ENCODE measurements at regions not wholly inside any gene's neighbourhood (a gene's known extent, or its start where the extent isn't known, plus 50 kb on each side); places are given as distances from the start of the nearest gene placed in this dataset.

- no peak for TF ChIP-seq CTCF (conservative IDR thresholded peaks at IDR 0.05)
- H3K36me3 Mint-ChIP-seq (ENCODE audit: low read depth), result peaks cover 3% of the 10 kb centered on the region
- peaks cover 10% of the 10 kb centered on the region for H3K4me1 Mint-ChIP-seq
- no peak overlapping the region for H3K27ac Mint-ChIP-seq (ENCODE audit: unreplicated experiment)
- DNase-seq (ENCODE audit: low read depth, low spot score), result no peak
- no peaks in the 10 kb centered on the region for H3K27me3 Mint-ChIP-seq (ENCODE audit: low read depth)
- H3K9me3 Mint-ChIP-seq, result no peaks in the 10 kb centered on the region
- H3K4me3 Mint-ChIP-seq, result no peak overlapping the region
Observed at GRCh38 chr2:134148172-134148571, 105.7 kb upstream of the MGAT5 start.

- Mint-ChIP-seq H3K4me1 (peaks cover 10% of the 10 kb centered on the region), H3K27me3 (ENCODE audit: low read depth) (no peaks in the 10 kb centered on the region), H3K9me3 (no peaks in the 10 kb centered on the region), H3K4me3 (no peak overlapping the region), H3K36me3 (ENCODE audit: low read depth) (peaks cover 3% of the 10 kb centered on the region), H3K27ac (ENCODE audit: unreplicated experiment) (no peak overlapping the region)
- no peak for TF ChIP-seq CTCF (conservative IDR thresholded peaks at IDR 0.05)
- no peak for DNase-seq (ENCODE audit: low read depth, low spot score)
Observed at GRCh38 chr2:134148843-134149472, 104.9 kb upstream of the MGAT5 start.

GRCh38 chr2:134149904-134150303 is 104.0 kb upstream of the MGAT5 start:
- no peaks in the 10 kb centered on the region for H3K27me3 Mint-ChIP-seq (ENCODE audit: low read depth)
- no peak for DNase-seq (ENCODE audit: low read depth, low spot score)
- H3K9me3 Mint-ChIP-seq, result no peaks in the 10 kb centered on the region
- TF ChIP-seq CTCF (conservative IDR thresholded peaks at IDR 0.05), result no peak
- H3K4me1 Mint-ChIP-seq, result peaks cover 10% of the 10 kb centered on the region
- peaks cover 3% of the 10 kb centered on the region for H3K36me3 Mint-ChIP-seq (ENCODE audit: low read depth)
- H3K4me3 Mint-ChIP-seq, result no peak overlapping the region
- H3K27ac Mint-ChIP-seq (ENCODE audit: unreplicated experiment), result no peak overlapping the region

- Mint-ChIP-seq H3K27ac (ENCODE audit: unreplicated experiment) (no peak overlapping the region), H3K4me3 (no peak overlapping the region), H3K36me3 (ENCODE audit: low read depth) (peaks cover 3% of the 10 kb centered on the region), H3K4me1 (peaks cover 7% of the 10 kb centered on the region), H3K27me3 (ENCODE audit: low read depth) (no peaks in the 10 kb centered on the region), H3K9me3 (no peaks in the 10 kb centered on the region)
- TF ChIP-seq CTCF (conservative IDR thresholded peaks at IDR 0.05), result no peak
- no peak for DNase-seq (ENCODE audit: low read depth, low spot score)
Observed at GRCh38 chr2:134150760-134151159, 103.1 kb upstream of the MGAT5 start.

GRCh38 chr2:134152045-134153010 is 101.5 kb upstream of the MGAT5 start:
- Mint-ChIP-seq H3K27ac (ENCODE audit: unreplicated experiment) (no peak overlapping the region), H3K4me3 (no peak overlapping the region), H3K36me3 (ENCODE audit: low read depth) (peaks cover 3% of the 10 kb centered on the region), H3K27me3 (ENCODE audit: low read depth) (no peaks in the 10 kb centered on the region), H3K9me3 (no peaks in the 10 kb centered on the region), H3K4me1 (no peaks in the 10 kb centered on the region)
- no peak for TF ChIP-seq CTCF (conservative IDR thresholded peaks at IDR 0.05)
- no peak for DNase-seq (ENCODE audit: low read depth, low spot score)

Data from neural crest cell (in vitro differentiated cells).